ENCODE measurements at regions not wholly inside any gene's neighbourhood (a gene's known extent, or its start where the extent isn't known, plus 50 kb on each side); places are given as distances from the start of the nearest gene placed in this dataset.

DNA sequence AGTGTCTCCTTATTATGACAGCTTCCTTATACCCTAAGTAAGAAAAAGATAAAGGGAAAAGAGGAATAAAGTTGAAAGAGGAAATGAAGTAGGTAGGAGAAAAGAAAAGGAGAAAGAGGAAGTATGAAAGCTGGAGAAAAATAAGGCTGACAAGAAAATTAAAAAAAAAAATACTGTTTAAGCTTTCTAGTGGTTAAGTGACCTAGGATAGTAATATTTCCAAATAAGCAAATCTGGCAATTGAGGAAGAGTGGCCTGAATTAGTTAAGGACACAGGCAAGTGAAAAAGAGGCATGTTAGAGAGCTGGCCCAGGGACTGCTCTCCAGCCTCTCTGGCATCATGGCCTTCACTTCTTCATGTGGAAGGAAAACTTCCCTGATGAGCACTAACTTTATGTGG, 76.5 kb upstream of the ADGRF1 start:
- DNase-seq (ENCODE audit: low read depth in 4 of 4, low spot score in 3 of 4) = no peak

DNA sequence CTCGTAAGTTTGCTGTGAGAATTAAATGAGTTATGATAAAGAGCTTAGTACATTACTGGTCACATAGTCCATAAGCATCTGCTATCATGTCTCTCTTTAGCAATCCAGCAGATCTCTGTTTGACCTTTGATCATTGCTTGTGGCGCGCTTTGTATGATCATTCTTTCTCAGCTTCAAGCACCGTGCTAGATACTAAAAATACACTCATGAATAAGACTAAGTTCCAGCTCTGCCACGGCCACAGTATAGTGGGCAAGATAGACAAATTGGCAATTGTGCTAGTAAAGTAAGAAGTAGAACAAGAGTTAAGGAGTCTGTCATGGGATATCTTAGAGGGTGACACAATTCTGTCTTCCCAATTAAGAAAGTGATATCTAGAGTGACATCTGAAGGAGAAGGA, 75.2 kb upstream of the ADGRF1 start:
- no peak for DNase-seq (ENCODE audit: low read depth in 4 of 4, low spot score in 3 of 4)

DNA sequence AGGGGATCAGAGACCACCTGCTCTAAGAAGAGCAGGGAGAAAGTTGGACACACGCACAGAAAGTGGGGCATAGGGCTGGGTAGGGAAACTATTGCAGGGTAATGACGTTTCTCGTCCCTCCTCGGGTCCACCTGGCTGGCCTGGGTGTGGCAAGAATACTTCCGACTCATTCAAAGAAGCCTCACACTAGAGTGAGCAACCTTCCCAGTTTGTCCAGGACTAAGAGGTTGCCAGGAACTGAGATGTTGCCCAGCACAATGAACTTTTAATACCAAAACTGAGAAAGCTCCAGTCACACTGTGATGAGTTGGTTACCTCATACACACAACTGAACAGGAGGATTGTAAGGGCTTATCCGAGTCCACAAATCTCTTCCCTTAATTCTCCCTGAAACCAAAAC, 74.5 kb upstream of the ADGRF1 start:
- no peak for DNase-seq (ENCODE audit: low read depth in 4 of 4, low spot score in 3 of 4)

DNA sequence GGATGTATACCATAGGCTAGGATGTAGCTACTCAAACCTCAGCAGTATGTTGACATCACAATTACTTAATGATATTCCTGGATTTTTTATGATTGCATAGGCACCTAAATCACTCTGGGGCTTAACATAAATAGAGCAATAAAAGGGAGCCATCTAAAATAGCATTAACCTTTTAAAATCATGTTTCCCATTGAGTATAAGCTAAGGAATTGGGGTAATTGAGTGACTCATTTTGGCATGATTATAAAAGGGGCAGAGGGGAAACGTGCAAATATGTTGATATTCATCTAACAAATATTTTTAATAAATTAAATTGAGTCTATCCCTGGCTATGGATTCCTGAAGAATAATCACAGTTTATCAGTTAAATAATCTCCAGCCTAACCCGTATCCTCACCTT, 74.0 kb upstream of the ADGRF1 start:
- no peak for DNase-seq (ENCODE audit: low read depth in 4 of 4, low spot score in 3 of 4)

DNA sequence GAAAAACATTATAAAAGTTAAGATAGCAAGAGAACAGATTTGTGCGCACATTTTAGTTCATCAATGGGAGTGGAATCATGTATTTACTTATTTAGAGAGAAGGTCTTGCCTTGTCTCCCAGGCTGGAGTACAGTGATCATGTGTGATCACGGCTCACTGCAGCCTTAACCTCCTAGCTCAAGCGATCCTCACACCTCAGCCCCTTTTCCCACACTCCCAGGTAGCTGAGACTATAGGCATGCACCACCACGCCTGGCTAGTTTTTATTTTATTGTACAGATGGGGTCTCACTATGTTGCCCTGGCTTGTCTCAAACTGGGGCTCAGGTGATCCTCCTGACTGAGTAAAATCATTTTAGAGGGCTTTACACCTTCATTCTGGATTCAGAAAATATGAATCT, 72.3 kb upstream of the ADGRF1 start:
- DNase-seq (ENCODE audit: low read depth in 4 of 4, low spot score in 3 of 4) = no peak

DNA sequence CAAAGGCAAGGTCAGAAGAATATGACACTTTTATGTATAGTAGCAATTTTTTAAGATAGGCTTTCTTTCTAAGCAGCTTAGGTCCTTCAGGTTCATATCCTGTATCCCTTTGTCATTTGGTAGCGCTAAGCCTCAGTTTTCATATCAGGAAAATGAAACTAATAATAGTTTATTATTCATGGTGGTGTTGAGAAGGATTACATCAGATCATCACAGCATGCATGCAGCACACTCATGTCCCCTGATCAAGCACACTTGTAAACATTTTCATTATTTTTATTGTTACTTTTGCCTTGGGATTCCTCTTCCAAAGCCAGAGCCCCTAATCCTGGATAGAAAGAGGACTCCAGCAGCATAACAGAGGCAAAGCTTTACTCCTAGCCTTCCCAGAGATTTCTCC, 70.2 kb upstream of the ADGRF1 start:
- DNase-seq (ENCODE audit: low read depth in 4 of 4, low spot score in 3 of 4) = no peak

DNA sequence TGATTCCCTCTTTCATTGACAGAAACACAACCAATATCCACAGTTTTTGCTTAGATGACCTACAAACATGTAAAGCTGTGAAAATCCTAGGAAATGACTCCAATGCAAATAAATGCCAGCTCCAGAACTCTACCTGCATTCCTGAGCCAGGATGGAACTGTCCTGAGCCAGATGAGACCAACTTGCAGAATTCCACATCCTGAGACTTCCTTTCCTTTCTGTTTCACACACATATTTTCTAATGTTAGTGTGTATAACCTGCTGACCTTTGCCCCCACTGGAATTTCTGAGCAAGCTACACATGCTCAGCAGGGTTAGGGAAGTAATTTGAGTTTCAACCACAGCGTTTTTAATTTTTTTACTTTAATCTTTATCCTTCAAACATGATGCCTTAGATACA, 69.6 kb upstream of the ADGRF1 start:
- no peak for DNase-seq (ENCODE audit: low read depth in 4 of 4, low spot score in 3 of 4)

DNA sequence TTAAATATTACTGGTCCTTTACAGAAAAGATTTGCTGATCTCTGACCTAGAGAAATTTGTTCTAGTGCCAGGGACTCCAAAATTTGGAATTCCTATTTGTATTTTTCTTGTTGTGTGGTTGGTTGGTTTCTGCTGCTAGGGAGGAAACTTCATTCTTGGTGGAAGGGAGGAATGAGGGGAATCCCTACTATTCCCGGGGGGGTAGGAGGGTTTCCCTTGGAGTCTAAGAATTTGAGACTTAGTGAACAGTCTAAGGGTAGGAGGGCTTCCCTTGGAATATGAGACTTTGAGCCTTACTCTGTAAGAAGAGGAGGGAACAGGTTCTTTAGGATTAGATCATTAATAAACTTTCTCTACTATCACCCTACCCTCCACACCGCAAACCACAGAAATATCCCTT, 67.1 kb upstream of the ADGRF1 start:
- DNase-seq (ENCODE audit: low read depth in 4 of 4, low spot score in 3 of 4) = no peak

DNA sequence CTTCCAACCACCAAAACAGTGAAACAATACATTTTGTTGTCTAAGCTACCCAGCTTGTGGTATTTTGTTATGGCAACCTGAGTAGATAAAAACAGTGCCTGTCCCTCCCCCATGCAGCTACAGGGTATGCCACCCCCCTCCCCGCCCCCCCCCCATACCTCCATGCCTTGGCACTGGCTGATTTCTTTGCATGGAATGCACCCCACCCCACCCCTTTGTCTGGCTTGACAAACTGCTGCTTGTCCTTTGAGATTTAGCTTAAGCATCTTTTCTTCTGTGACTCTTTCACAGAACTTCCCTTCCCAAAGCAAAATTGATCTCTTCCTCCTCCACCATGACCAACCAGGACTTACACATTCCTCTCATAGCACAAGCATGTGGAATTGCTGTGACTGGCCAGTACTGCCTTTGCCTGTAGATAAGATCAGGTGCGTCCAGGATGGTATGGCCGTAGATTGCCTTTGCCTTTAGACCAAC, 64.6 kb upstream of the ADGRF1 start:
- DNase-seq (ENCODE audit: low read depth in 4 of 4, low spot score in 3 of 4) = no peak

DNA sequence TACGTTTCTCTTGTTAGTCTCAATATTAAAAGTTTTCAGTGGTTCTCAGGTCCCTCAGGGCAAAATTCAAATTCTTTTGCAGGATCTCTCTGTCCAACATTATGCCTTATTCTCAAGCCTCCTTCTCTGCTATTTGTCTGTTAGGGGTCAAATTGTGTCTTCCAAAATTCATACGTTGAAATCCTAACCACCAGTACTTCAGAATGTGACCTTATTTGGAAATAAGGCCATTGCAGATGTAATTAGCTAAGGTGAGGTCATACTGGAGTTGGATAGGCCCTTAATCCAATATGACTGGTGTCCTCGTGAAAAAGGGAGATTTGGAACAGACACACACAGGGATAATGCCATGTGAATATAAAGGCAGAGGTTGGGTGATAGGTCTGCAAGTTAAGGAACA, 64.1 kb upstream of the ADGRF1 start:
- no peak for DNase-seq (ENCODE audit: low read depth in 4 of 4, low spot score in 3 of 4)

DNA sequence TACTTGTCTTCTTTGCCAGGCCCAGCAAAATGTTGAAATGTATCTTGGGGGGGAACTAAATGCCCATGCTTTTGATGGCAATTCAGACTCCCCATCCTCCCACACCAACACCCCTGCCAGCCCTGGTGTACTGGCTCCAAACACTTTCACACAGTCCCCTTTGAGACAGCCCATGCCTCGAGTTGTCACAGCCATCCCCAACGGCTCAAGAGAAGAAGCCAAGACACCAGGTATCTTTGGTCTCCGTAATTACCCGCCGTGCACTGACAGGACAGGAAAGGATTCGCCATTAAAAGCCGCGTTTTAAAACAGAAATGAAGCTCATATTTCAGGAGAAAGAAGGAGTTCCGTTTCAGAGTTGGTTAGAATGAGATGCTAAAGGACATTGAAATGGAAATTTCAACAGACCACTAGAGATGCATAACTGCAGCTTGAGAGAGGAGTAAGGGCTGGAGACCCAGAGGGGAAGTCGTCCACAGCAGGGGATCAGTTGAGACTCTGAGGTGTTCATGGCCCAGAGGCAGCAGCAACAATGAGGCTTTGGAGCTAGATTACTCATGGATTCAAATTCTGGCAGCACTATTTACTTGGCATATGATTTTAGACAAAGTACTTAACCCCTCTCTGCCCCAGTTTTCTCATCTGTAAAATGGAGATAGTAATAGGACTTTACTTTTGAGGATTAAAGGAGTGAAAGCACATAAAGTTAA, 63.5 kb upstream of the ADGRF1 start:
- DNase-seq (ENCODE audit: low read depth in 4 of 4, low spot score in 3 of 4) = no peak

DNA sequence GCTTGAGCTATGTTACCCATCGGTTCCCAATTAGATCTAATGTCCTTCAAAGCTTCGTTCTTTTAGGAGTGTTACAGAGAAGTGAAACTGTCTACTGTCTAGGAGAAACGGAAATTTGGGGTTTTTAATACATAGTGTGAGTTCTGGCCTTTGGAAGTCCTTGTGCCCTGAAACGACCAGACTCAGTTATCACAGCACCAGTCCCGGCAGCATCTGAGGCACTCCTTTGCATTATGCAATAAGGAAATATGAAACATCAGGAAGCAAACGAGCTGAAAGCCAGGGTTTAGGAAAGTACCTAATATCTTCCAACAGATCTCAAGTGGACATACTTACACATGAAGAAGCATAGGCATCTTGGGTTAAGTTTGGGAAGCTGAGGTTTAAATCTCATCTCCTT, 61.8 kb upstream of the ADGRF1 start:
- no peak for DNase-seq (ENCODE audit: low read depth in 4 of 4, low spot score in 3 of 4)

DNA sequence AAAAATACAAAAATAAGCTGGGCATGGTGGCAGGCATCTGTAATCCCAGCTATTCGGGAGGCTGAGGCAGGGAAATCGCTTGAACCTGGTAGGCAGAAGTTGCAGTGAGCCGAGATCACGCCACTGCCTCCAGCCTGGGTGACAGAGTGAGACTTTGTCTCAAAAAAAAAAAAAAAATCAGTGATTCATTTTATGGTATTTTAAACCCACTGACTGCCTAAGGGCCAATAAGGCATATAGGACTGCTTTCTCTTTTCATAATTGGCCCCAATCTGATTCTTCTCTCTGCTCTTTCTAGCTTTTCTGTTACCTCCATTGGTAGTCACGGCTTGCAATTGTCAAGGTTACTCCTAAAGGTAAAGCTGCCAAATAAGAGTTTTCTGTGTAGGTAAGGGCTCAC, 60.2 kb upstream of the ADGRF1 start:
- DNase-seq (ENCODE audit: low read depth in 4 of 4, low spot score in 3 of 4) = no peak

DNA sequence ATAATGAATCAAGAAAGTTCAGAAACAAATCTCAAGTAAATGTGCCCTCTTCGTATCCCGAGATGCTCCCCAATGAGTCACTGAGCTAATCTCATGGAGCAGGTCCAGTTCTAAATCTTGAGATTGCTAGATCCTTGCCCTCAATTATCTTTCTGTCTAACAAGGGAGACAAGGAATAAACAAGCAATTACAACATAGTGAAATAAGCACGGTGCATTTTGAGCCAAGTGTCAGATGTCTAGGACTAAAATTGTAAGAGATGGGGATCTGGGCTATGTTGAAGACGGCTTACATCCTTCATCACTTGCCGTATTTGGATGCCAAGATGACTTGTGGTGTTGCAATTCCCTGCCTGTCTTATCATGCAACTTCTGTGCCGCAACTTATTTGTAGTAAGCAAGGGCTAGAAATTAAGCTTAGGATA, 56.5 kb upstream of the ADGRF1 start:
- DNase-seq (ENCODE audit: low read depth in 4 of 4, low spot score in 3 of 4) = no peak

DNA sequence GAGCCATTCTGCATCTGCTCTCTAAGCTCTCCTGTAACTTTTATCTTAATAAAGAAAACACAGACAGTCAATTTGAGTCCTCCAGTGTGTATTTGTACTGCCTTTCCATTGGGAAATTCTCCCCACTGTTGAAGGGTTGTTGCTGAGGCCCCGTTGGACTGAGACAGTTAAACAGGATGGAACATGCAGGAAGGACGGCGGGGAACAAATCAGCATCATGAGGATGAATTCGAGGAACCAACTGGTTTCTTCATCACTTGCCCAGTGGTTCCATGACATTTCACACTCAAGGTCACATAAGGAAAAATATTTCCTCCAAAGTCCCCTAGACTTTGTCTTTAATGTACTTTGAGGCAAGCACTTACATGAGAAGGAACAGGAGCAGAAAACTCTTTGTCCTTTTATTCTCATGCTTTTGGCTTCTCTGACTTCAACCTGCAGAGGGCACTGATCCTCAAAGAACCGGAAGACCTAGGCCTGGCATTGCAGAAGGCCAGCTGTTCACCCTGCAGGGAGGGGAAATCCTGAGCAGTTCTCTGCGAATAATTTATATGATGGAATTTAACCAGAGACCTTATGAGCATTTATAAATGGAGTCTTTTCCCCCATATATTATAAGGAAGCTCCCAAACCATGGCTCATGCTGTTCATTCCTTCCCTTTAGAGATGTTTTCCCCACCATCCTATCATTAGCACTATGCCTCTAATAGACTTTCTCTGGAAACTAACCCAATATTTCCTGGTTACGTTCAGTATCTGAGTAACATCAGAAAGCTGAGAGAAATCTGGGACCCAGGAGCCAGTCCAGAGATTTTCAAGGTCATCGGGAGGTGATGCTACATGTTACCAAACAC, 55.2 kb upstream of the ADGRF1 start:
- peak in 3 of 4 donors; percentile 66 to 68 (median 68) for DNase-seq (ENCODE audit: low read depth in 4 of 4, low spot score in 3 of 4)

DNA sequence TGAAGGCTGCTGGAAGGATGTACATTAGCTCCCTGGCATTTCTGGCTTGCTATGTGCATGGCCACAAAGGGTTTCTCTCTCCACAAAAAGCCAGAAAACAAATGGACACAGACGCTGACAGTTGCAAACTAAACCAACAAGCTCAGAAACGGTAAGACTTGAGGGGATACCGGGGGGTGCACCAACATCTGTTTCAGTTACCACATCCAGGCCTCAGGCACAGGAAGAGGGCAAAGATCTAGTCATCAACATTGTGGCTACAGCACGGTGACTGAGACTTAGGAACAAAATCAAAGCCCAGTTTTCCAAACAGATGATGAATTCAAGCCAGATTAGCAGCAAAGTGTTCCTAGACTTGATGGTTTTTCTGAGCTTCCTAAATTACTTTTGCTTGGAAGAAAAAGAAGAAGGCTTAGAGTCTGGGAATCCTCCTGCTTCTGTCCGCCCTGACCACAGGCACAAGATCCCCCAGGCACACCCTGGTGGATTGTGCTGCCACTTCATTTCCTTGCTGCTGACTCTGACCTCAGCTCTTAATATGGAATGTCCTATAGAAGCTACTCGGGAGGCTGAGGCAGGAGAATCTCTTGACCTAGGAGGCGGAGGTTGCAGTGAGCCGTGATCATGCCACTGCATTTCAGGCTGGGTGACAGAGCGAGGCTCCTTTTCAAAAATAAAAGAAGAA, 54.2 kb upstream of the ADGRF1 start:
- DNase-seq (ENCODE audit: low read depth in 4 of 4, low spot score in 3 of 4) = no peak

DNA sequence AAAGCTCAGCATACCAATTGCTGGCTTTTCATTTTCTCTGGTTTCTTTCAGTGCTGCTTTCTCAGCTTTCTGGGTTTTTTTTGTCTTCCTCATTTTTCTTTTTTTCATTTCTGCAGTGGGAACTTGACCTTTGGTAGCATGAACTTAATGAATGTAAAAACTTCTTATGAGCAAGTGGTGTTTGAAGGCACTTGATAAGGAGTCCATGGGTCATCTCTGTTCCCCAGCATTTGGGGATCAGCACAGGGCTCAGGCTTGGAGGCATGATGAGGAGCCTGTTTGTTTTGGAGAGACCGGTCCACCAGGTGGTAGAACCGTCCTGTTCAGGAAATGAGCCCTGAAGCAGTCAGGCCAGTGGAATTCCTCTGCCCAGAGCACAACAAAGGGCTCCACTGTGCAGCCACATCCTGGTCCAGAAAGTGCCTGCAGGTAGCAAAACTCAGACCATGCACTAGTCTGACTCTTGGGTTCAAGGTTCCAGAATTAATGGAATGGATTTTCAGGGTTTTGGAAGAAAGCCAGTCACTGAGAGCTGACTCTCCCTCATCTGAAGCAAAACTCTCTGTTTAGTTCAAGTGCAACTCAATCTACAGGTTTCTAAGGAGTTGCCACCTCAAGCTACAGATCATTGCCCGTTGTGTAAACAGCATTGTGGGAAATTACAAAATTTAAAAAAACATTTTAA, 52.3 kb upstream of the ADGRF1 start:
- DNase-seq (ENCODE audit: low read depth in 4 of 4, low spot score in 3 of 4) = no peak

DNA sequence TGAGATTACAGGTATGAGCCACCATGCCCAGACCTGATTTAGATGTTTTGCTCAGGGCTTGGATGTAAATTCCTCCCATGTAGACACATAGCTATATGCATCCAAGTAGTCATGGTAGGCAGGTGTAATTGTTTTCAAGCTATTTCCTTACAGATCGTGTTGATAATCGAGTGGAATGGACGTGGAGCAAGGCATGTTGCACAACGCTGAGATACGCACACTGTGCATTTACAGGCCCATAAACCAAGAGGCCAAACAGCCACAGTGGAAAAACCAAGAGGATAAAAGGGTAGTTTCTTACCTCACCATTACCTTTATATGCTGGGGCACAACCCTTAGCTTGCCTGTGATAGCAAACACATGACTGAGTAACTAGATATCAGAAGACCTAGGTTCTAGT, 51.0 kb upstream of the ADGRF1 start:
- DNase-seq (ENCODE audit: low read depth in 4 of 4, low spot score in 3 of 4) = no peak

DNA sequence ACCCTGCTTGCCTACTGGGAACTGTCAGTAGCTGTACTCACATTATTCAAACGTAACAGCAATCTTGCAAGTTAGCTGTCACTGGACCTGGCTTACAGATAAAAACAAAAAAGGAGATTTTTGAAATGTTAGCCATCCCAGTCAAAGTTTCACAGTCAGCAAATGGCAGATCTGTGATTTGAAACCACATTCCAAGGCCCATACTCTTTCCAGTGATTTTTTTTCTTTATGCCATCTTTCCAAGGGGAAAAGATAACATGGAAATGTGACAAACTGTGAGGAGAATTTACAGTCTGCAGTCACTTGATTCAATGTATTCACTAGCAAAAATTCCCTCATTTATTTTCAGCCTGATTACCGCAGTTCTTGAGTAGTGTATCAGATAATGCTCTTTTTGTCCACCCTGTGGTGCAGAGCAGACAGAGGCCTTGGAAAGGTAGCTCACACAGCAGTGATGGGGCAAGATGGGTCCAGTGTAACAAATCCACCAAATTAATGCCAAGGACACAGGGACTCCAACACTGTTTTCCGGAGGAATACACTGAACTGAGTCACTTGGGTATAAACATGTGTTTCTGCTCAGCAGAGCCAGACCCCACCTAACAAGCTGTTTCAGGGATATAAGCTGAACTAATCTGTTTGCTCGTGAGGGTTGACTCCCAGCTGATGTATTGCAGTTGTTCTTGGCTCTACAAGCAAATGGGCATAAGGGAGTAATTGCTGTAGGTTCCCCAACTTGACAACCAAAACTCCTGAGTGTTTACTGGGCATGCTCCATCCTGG, 49.9 kb upstream of the ADGRF1 start:
- no peak for DNase-seq (ENCODE audit: low read depth in 4 of 4, low spot score in 3 of 4)
